ENCODE measurements at regions not wholly inside any gene's neighbourhood (a gene's known extent, or its start where the extent isn't known, plus 50 kb on each side); places are given as distances from the start of the nearest gene placed in this dataset.

- peaks cover 0 to under 1% (median 0%) of the 10 kb centered on the region in 6 donors for H3K4me1 ChIP-seq
- no peak overlapping the region for H3K27ac ChIP-seq
- WGBS, 5 donors = 85 to 94% (median 88%) methylated on average over 3 of the region's 3 CpGs
- no peaks in the 10 kb centered on the region for H3K27me3 ChIP-seq (replicated peaks in 1 of 7)
- peaks cover 0 to 9% (median 0%) of the 10 kb centered on the region in 8 donors for H3K9me3 ChIP-seq
- TF ChIP-seq POLR2A (IDR thresholded peaks at IDR 0.05) (no peak), POLR2AphosphoS5 (IDR thresholded peaks at IDR 0.05) (no peak), CTCF (IDR thresholded peaks at IDR 0.05 in 8 of 11, conservative IDR thresholded peaks at IDR 0.05 in 3 of 11) (no peak)
- DNase-seq = no peak
- H3K4me3 ChIP-seq = no peak overlapping the region
- H3K36me3 ChIP-seq = no peaks in the 10 kb centered on the region
- intact Hi-C loops (cut with DNase I; ENCODE audit: low total_unique reads) = no loop called here
Measured at GRCh38 chr13:50326271-50326670, 311.0 kb downstream of the KCNRG start.

GRCh38 chr13:50326811-50327210, 311.6 kb downstream of the KCNRG start:
- Histone ChIP-seq H3K4me1 (no peaks in the 10 kb centered on the region), H3K27ac (no peak overlapping the region), H3K4me3 (no peak overlapping the region), H3K9me3 (peaks cover 0 to 8% (median 0%) of the 10 kb centered on the region in 8 donors), H3K36me3 (no peaks in the 10 kb centered on the region), H3K27me3 (replicated peaks in 1 of 7) (no peaks in the 10 kb centered on the region)
- TF ChIP-seq POLR2AphosphoS5 (IDR thresholded peaks at IDR 0.05) (no peak), POLR2A (IDR thresholded peaks at IDR 0.05) (no peak), CTCF (IDR thresholded peaks at IDR 0.05 in 8 of 11, conservative IDR thresholded peaks at IDR 0.05 in 3 of 11) (no peak)
- intact Hi-C loops (cut with DNase I; ENCODE audit: low total_unique reads) = no loop called here
- WGBS, 5 donors = 69 to 76% (median 70%) methylated on average over 5 of the region's 5 CpGs
- no peak for DNase-seq

DNA sequence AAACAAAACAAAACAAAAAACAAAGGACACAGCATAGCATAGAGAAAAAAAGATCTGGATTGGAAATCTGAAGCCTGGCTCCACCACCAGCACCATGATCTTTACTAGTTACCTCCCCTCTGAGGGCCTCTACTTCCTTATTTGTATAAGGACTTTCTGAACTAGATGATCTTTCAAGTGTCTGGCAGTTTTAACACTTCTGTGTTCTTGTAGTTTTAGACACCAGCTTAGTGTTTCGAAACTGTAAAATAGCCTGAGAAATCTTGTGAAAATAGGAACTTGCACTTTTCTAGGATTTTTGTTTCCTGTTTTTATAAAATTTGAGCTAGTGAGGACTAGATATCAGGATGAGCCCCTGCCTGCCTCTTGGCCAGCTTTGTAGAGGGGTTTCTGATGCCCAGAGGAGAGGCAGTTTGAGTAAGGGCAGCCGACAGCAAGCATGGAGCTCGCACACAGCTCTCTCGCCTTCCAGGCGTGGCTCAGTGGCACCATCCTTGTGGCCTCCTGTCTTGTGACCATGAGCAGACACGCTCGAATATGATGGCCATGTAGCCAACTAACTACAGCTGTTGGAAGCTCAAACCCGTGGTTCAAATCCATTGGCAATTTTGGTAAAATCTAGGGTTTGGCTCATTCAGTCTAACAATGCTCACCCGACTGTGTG, 319.0 kb downstream of the KCNRG start:
- no peaks in the 10 kb centered on the region for H3K9me3 ChIP-seq
- no peak overlapping the region for H3K4me3 ChIP-seq
- peaks cover 0 to 9% (median 0%) of the 10 kb centered on the region in 6 donors for H3K4me1 ChIP-seq
- H3K36me3 ChIP-seq = no peaks in the 10 kb centered on the region
- H3K27ac ChIP-seq = peak overlapping the region in 4 of 8 donors; percentile 41 to 76 (median 71)
- TF ChIP-seq POLR2AphosphoS5 (IDR thresholded peaks at IDR 0.05) (no peak), CTCF (IDR thresholded peaks at IDR 0.05 in 8 of 11, conservative IDR thresholded peaks at IDR 0.05 in 3 of 11) (no peak), POLR2A (IDR thresholded peaks at IDR 0.05) (no peak)
- DNase-seq = no peak
- WGBS, 5 donors = 69 to 89% (median 86%) methylated on average over 9 of the region's 9 CpGs
- intact Hi-C loops (cut with DNase I; ENCODE audit: low total_unique reads) = no loop called here
- no peaks in the 10 kb centered on the region for H3K27me3 ChIP-seq (replicated peaks in 1 of 7)

GRCh38 chr13:50334944-50335343, 319.7 kb downstream of the KCNRG start:
- peaks cover 0 to 9% (median 0%) of the 10 kb centered on the region in 6 donors for H3K4me1 ChIP-seq
- no peaks in the 10 kb centered on the region for H3K27me3 ChIP-seq (replicated peaks in 1 of 7)
- no peak overlapping the region for H3K4me3 ChIP-seq
- intact Hi-C loops (cut with DNase I; ENCODE audit: low total_unique reads) = no loop called here
- peak overlapping the region in 3 of 8 donors; percentile 68 to 76 (median 74) for H3K27ac ChIP-seq
- no peaks in the 10 kb centered on the region for H3K36me3 ChIP-seq
- no peaks in the 10 kb centered on the region for H3K9me3 ChIP-seq
- no peak for DNase-seq
- TF ChIP-seq POLR2AphosphoS5 (IDR thresholded peaks at IDR 0.05) (no peak), POLR2A (IDR thresholded peaks at IDR 0.05) (no peak), CTCF (IDR thresholded peaks at IDR 0.05 in 8 of 11, conservative IDR thresholded peaks at IDR 0.05 in 3 of 11) (no peak)
- 88 to 93% (median 89%) methylated on average over 5 of the region's 5 CpGs for WGBS, 5 donors
